ENCODE measurements at regions not wholly inside any gene's neighbourhood (a gene's known extent, or its start where the extent isn't known, plus 50 kb on each side); places are given as distances from the start of the nearest gene placed in this dataset.

DNA sequence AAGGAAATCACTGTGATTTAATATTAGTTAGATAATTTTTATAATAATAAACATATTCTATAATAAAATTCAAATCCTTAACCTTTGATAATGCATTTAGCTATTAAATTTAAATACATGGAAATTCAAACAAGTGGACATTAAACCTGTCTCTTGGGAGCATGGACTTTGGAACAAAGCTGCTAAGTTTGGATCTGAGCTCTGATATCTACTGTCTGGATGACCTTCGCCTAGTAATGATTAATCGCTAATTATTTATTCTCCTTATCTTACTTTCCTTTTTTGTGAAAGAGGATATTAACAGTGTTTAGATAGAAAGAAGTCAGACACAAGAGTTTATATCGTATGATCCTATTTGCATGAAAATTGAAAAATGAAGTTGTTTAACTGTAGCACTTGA lies 980.9 kb downstream of the FSTL5 start:
- no peak for TF ChIP-seq MXI1 (conservative IDR thresholded peaks at IDR 0.05; ENCODE audit: poor library complexity, severe bottlenecking)
- TF ChIP-seq, protein P1, sequence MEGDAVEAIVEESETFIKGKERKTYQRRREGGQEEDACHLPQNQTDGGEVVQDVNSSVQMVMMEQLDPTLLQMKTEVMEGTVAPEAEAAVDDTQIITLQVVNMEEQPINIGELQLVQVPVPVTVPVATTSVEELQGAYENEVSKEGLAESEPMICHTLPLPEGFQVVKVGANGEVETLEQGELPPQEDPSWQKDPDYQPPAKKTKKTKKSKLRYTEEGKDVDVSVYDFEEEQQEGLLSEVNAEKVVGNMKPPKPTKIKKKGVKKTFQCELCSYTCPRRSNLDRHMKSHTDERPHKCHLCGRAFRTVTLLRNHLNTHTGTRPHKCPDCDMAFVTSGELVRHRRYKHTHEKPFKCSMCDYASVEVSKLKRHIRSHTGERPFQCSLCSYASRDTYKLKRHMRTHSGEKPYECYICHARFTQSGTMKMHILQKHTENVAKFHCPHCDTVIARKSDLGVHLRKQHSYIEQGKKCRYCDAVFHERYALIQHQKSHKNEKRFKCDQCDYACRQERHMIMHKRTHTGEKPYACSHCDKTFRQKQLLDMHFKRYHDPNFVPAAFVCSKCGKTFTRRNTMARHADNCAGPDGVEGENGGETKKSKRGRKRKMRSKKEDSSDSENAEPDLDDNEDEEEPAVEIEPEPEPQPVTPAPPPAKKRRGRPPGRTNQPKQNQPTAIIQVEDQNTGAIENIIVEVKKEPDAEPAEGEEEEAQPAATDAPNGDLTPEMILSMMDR (IDR thresholded peaks at IDR 0.05; ENCODE audit: poor library complexity, severe bottlenecking) = no peak
- no peak for TF ChIP-seq POLR2AphosphoS5 (IDR thresholded peaks at IDR 0.05)
- no peak for TF ChIP-seq EZH2 (IDR thresholded peaks at IDR 0.05; ENCODE audit: borderline replicate concordance, insufficient read depth, low read length, poor library complexity, severe bottlenecking)
- TF ChIP-seq, protein P2, sequence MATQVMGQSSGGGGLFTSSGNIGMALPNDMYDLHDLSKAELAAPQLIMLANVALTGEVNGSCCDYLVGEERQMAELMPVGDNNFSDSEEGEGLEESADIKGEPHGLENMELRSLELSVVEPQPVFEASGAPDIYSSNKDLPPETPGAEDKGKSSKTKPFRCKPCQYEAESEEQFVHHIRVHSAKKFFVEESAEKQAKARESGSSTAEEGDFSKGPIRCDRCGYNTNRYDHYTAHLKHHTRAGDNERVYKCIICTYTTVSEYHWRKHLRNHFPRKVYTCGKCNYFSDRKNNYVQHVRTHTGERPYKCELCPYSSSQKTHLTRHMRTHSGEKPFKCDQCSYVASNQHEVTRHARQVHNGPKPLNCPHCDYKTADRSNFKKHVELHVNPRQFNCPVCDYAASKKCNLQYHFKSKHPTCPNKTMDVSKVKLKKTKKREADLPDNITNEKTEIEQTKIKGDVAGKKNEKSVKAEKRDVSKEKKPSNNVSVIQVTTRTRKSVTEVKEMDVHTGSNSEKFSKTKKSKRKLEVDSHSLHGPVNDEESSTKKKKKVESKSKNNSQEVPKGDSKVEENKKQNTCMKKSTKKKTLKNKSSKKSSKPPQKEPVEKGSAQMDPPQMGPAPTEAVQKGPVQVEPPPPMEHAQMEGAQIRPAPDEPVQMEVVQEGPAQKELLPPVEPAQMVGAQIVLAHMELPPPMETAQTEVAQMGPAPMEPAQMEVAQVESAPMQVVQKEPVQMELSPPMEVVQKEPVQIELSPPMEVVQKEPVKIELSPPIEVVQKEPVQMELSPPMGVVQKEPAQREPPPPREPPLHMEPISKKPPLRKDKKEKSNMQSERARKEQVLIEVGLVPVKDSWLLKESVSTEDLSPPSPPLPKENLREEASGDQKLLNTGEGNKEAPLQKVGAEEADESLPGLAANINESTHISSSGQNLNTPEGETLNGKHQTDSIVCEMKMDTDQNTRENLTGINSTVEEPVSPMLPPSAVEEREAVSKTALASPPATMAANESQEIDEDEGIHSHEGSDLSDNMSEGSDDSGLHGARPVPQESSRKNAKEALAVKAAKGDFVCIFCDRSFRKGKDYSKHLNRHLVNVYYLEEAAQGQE (IDR thresholded peaks at IDR 0.05; ENCODE audit: borderline replicate concordance) = no peak
- no peak for TF ChIP-seq SMC3 (conservative IDR thresholded peaks at IDR 0.05; ENCODE audit: poor library complexity)
- no peak for TF ChIP-seq TAF1 (IDR thresholded peaks at IDR 0.05; ENCODE audit: low read depth)
- no peak for TF ChIP-seq EP300 (conservative IDR thresholded peaks at IDR 0.05; ENCODE audit: poor library complexity, severe bottlenecking)
- TF ChIP-seq RAD21 (conservative IDR thresholded peaks at IDR 0.05) = no peak

All from neural cell (in vitro differentiated cells).